HFF-Myc (cell line): ENCODE measurements at regions not wholly inside any gene's neighbourhood (a gene's known extent, or its start where the extent isn't known, plus 50 kb on each side); places are given as distances from the start of the nearest gene placed in this dataset.

Experiments
- DNase-seq: peaks from one replicate; pipeline ENCODE4 v3.0.0-alpha.2; 2011; ENCODE audit warnings: low read depth; ENCODE audit errors: extremely low read depth
- H3K4me3 ChIP-seq: replicated peaks from 2 replicates; pipeline ENCODE4 v1.5.1; 2011; ENCODE audit warnings: low read depth, mild to moderate bottlenecking, control low read depth, low read length
- TF ChIP-seq, protein P1 (sequence below): IDR thresholded peaks from 2 replicates; pipeline ENCODE4 v1.5.1; 2012; ENCODE audit warnings: mild to moderate bottlenecking, low read depth, low read length, control low read depth; ENCODE audit errors: missing control alignments

DNA sequence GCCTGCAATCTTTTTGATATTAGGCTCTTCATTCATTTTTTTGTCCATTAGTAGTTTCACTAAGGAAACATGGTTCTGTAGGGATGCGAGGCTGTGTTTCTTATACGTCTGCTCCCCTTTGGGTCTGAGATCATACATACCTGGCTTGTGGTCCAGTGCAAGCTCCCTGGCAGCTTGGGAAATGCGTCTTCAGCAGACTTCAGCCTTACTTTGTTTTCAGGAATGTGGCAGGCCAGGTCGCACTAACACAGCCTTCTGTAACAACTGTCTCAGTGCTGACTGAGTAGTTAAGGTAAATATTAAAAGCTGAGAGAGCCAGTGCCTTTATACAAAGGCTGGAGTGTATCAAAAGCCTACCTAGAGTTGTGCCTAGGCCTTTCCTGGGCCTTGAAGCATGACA lies 970.5 kb upstream of the EEF2KMT start:
- TF ChIP-seq, protein P1, sequence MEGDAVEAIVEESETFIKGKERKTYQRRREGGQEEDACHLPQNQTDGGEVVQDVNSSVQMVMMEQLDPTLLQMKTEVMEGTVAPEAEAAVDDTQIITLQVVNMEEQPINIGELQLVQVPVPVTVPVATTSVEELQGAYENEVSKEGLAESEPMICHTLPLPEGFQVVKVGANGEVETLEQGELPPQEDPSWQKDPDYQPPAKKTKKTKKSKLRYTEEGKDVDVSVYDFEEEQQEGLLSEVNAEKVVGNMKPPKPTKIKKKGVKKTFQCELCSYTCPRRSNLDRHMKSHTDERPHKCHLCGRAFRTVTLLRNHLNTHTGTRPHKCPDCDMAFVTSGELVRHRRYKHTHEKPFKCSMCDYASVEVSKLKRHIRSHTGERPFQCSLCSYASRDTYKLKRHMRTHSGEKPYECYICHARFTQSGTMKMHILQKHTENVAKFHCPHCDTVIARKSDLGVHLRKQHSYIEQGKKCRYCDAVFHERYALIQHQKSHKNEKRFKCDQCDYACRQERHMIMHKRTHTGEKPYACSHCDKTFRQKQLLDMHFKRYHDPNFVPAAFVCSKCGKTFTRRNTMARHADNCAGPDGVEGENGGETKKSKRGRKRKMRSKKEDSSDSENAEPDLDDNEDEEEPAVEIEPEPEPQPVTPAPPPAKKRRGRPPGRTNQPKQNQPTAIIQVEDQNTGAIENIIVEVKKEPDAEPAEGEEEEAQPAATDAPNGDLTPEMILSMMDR, result no peak
- DNase-seq, result no peak
- no peak overlapping the region for H3K4me3 ChIP-seq

DNA sequence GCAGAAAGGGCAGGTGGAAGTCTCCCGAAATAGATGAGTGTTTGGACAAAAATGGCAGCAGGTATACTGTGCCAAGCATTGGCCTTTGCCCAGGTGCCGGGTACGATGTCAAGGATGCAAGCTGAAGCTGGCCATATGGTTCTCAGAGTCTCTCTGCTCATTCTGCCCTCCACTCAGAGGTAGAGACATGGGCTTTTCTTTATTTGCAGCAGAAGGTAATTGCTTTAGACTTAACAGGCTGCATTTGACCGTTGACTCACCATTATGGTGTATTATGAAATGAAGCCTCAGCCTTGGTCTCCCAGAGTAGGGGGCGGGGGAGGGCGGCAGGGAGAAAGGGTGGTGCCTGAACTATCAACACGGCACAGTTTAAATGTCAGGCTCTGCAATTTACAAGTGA lies 969.1 kb upstream of the EEF2KMT start:
- no peak for DNase-seq
- TF ChIP-seq, protein P1, result no peak
- H3K4me3 ChIP-seq, result no peak overlapping the region

DNA sequence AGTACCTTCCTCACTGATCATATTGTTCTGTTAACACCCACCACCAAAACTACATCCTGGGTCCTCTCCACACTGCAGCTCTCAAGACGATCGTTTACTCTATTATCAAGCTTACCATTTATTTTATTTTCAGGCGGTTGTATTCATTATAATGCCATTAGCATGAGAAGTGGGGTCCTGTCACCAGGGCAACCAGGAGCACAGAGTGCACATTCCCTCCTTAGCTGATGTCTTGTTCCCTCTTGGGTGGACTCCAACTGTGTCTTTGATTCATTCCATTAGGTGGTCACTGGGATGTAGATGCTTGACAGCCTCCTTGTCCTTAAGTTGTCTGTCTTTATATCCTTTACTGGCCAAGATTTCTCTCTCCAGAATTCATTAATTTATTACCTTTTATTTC lies 965.9 kb upstream of the EEF2KMT start:
- no peak for DNase-seq
- H3K4me3 ChIP-seq, result no peak overlapping the region
- TF ChIP-seq, protein P1, result no peak

DNA sequence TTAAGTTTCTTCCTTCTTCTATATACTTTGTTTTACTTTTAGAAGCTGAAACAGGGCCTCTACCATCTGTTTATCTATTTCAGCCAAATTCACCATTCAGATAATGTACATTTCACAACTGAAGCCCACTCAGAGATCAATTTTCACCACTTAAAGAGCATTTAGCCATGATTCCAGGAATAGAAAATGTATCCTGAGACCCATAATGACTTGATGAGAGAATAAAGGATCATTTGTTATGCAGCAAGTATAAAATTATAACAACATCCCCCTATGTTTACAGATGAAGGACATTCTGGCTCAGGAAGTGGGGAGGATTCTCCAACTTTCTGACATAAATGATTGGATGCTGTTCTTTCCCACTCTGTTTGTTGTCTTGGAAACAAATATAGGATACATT lies 962.1 kb upstream of the EEF2KMT start:
- no peak for DNase-seq
- no peak overlapping the region for H3K4me3 ChIP-seq
- TF ChIP-seq, protein P1, result no peak

DNA sequence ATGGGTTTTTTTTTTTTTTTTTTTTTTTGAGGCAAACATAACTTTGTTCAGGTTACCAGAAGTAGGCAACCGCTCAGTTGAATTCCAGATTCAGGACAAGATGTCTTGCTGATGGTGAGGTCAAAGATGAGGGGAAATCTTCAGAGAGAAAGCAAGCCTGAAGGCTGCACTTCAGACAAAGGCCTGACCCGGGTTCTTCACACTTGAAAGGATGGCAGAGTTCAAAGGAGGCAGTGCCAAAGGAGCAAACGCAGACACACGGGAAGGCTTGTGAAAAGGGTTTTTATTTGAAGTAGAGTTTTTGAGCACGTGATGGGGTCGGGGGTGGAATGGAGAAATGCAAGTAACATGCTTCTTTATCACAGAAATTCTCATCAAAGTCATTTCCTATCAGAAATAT lies 960.2 kb upstream of the EEF2KMT start:
- TF ChIP-seq, protein P1, result no peak
- DNase-seq, result no peak
- H3K4me3 ChIP-seq, result no peak overlapping the region

DNA sequence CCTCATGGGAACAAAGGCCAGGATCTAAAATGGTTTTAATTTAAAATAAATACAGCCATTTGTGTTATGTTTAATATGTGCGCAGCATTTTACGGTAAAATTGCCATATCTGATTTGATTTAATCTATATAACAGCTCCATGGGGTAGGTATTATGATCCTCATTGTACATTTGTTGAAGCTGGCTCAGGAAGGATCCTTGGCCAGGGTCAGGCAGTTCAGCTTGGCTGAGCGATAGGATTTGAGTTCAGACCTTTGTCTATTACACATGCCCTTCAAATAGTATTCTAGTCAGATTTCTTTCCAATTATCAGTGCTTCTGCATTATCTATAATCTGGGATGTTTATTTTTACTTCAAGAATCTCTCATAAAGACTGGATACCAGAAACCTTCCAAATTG lies 950.4 kb upstream of the EEF2KMT start:
- DNase-seq, result no peak
- TF ChIP-seq, protein P1, result no peak
- no peak overlapping the region for H3K4me3 ChIP-seq

DNA sequence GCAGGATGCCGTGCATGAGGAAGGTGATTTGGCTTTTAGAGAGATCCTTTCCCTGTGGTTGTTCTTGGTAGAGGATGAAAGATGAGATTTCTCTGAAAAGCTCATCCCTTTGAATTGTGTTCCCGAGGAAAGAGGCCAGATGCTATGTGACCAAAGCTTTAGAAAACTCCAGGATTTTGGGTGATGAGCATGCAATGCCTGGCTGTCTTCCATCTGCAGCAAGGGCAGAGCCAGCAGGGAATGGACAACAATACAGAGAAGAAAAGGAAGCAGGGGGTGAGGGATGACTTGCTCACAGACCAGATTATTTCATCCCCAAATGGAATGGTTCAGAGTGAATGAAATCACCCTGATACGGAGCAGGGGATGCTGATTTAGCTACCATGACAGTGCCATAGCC lies 949.7 kb upstream of the EEF2KMT start:
- TF ChIP-seq, protein P1, result no peak
- no peak for DNase-seq
- H3K4me3 ChIP-seq, result no peak overlapping the region
